GM12878 (cell line): ENCODE measurements at regions not wholly inside any gene's neighbourhood (a gene's known extent, or its start where the extent isn't known, plus 50 kb on each side); places are given as distances from the start of the nearest gene placed in this dataset.

ENCODE experiments used
- ATAC-seq: fragments of 200-7000 bp; cut with Tn5 transposase; 3 replicates; pipeline ENCODE4 v1.9.1; 2020; ENCODE audit warnings: mild to moderate bottlenecking, moderate library complexity
- BruUV-seq: library from RNA; stranded (reverse); fragments of 400-500 nt; replicated peaks from 2 replicates; lab custom pipeline; 2021; lab: Mats Ljungman, UMichigan
- CTCF ChIA-PET: fragments of 300-600 bp; sonication (Branson Sonifier 250); formaldehyde crosslinking; extraction: SDS; loops from one replicate; lab custom pipeline; 2021; ENCODE audit warnings: inconsistent platforms; lab: Yijun Ruan, JAX
- POLR2A ChIA-PET: fragments of 350-600 bp; formaldehyde crosslinking; extraction: SDS; loops from one replicate; lab custom pipeline; 2021; ENCODE audit warnings: inconsistent platforms; lab: Charles Lee
- RAD21 ChIA-PET: fragments of 300-600 bp; sonication (Branson Sonifier 250); formaldehyde crosslinking; loops from one replicate; lab custom pipeline; 2023; ENCODE audit warnings: antibody characterized with exemption; ENCODE audit not compliant: unreplicated experiment; lab: Charles Lee
- SMC1A ChIA-PET: fragments of 300-600 bp; sonication (Branson Sonifier 250); formaldehyde crosslinking; loops from one replicate; lab custom pipeline; 2023; ENCODE audit not compliant: unreplicated experiment, uncharacterized antibody; lab: Charles Lee
- DNase-seq: peaks from one replicate; pipeline ENCODE4 v3.0.0-alpha.2; 2011; ENCODE audit warnings: low read depth, low spot score
- FAIRE-seq: peaks from 3 replicates; lab custom pipeline; 2011; peaks lifted over from hg19 to GRCh38; lab: Jason Lieb, UNC
- H2AFZ ChIP-seq: 2 replicates; pipeline ENCODE4 v1.6.0; 2011; ENCODE audit warnings: low read depth, low read length, control low read depth; ENCODE audit not compliant: control insufficient read depth
- H3K27ac ChIP-seq: 2 replicates; pipeline ENCODE4 v1.5.1; 2011; ENCODE audit warnings: control low read depth; ENCODE audit not compliant: control insufficient read depth, insufficient read depth
- H3K27me3 ChIP-seq, 2 experiments: replicated peaks in 1 of 2; 2 replicates each; pipeline versions ENCODE4 v1.6.0 to v1.6.1; 2011; ENCODE audit warnings: low read length in 1 of 2; ENCODE audit not compliant: control insufficient read depth in 2 of 2, insufficient read depth in 2 of 2
- H3K36me3 ChIP-seq, 2 experiments: 2 replicates each; pipeline ENCODE4 v1.5.1; 2011; ENCODE audit warnings: low read length in 1 of 2; ENCODE audit not compliant: control insufficient read depth in 2 of 2, insufficient read depth in 2 of 2
- H3K4me1 ChIP-seq: 2 replicates; pipeline ENCODE4 v1.6.1; 2011; ENCODE audit warnings: mild to moderate bottlenecking, low read length, moderate library complexity, mixed read lengths; ENCODE audit not compliant: control insufficient read depth, insufficient read depth
- H3K4me2 ChIP-seq: 2 replicates; pipeline ENCODE4 v1.6.0; 2011; ENCODE audit warnings: control low read depth; ENCODE audit not compliant: control insufficient read depth, insufficient read depth
- H3K4me3 ChIP-seq: fragments of 200-600 bp; sonication (generic); 2 replicates; pipeline ENCODE4 v1.5.1; 2016
- H3K79me2 ChIP-seq: 2 replicates; pipeline ENCODE4 v1.6.0; 2011; ENCODE audit warnings: low read length; ENCODE audit not compliant: control insufficient read depth, insufficient read depth
- H3K9ac ChIP-seq: 2 replicates; pipeline ENCODE4 v1.8.0; 2011; ENCODE audit warnings: low read length, control low read depth, mixed read lengths; ENCODE audit not compliant: control insufficient read depth, insufficient read depth
- H3K9me3 ChIP-seq: replicated peaks from 3 replicates; pipeline ENCODE4 v1.5.1; 2011; ENCODE audit warnings: mild to moderate bottlenecking, low read length; ENCODE audit not compliant: control insufficient read depth, insufficient read depth
- H4K20me1 ChIP-seq: 2 replicates; pipeline ENCODE4 v1.6.0; 2011; ENCODE audit not compliant: control insufficient read depth, insufficient read depth
- CBX3 ChIP-seq: fragments of 200-600 bp; sonication (generic); IDR thresholded peaks from 2 replicates; pipeline ENCODE4 v1.6.1; 2016; ENCODE audit warnings: low read depth, borderline replicate concordance
- CUX1 ChIP-seq: IDR thresholded peaks from 2 replicates; pipeline ENCODE4 v1.6.1; 2012; ENCODE audit warnings: improper control_type of control experiment, low read depth, low read length; ENCODE audit not compliant: insufficient replicate concordance
- E2F8 ChIP-seq: fragments of 450-650 bp; IDR thresholded peaks from 2 replicates; pipeline ENCODE4 v1.6.1; 2018; ENCODE audit warnings: mild to moderate bottlenecking, low read depth, moderate library complexity; ENCODE audit not compliant: partially characterized antibody
- EED ChIP-seq: sonication (generic); IDR thresholded peaks from 2 replicates; pipeline ENCODE4 v1.6.1; 2016; ENCODE audit warnings: antibody characterized with exemption, low read depth
- EGR1 ChIP-seq, 2 experiments: IDR thresholded peaks; 1 replicate in 1 of 2; 2 replicates in 1 of 2; pipeline ENCODE4 v1.6.1; 2011 to 2012; ENCODE audit warnings: low read depth in 2 of 2, low read length in 2 of 2, borderline replicate concordance in 1 of 2, mild to moderate bottlenecking in 1 of 2, moderate library complexity in 1 of 2
- EP300 ChIP-seq, 2 experiments: fragments of 150-350 bp in 1 of 2; IDR thresholded peaks; 2 replicates each; pipeline ENCODE4 v1.6.1; 2011 to 2012; ENCODE audit warnings: low read depth in 2 of 2, low read length in 2 of 2, borderline replicate concordance in 1 of 2, improper control_type of control experiment in 1 of 2, inconsistent platforms in 1 of 2; ENCODE audit not compliant: control insufficient read depth in 1 of 2
- JUND ChIP-seq: IDR thresholded peaks from 2 replicates; pipeline ENCODE4 v1.6.1; 2012; ENCODE audit warnings: low read depth, mild to moderate bottlenecking, low read length, improper control_type of control experiment, moderate library complexity
- POLR2A ChIP-seq: IDR thresholded peaks from 2 replicates; pipeline ENCODE4 v1.6.1; 2011; ENCODE audit warnings: low read depth, mild to moderate bottlenecking, low read length
- TCF12 ChIP-seq: IDR thresholded peaks from 2 replicates; pipeline ENCODE4 v1.6.1; 2011; ENCODE audit warnings: low read depth, mild to moderate bottlenecking, low read length
- ZBED1 ChIP-seq: IDR thresholded peaks from 2 replicates; pipeline ENCODE4 v1.6.1; 2016; ENCODE audit warnings: borderline replicate concordance
- WGBS: methylation state at CpG from one replicate; pipeline ENCODE4 v1.1.6; 2016; ENCODE audit warnings: low lambda C conversion rate; ENCODE audit not compliant: insufficient replicate concordance, insufficient coverage; ENCODE audit errors: missing lambda C conversion rate; 5-methylcytosine and 5-hydroxymethylcytosine counted together
- in situ Hi-C: fragments of 300-500 bp; cut with MboI; formaldehyde crosslinking; loops from 9 replicates; pipeline ENCODE4 v1.14.3; 2018; ENCODE audit warnings: mixed read lengths
- intact Hi-C: fragments of 100-400 bp; cut with micrococcal nuclease; formaldehyde crosslinking; loops from one replicate; pipeline ENCODE4 v1.14.2; 2022; ENCODE audit not compliant: unreplicated experiment

GRCh38 chr3:36165509-36166290 is 214.6 kb upstream of the STAC start:
- Histone ChIP-seq H3K79me2 (no peaks in the 10 kb centered on the region), H2AFZ (no peak overlapping the region), H3K9me3 (no peaks in the 10 kb centered on the region), H4K20me1 (no peaks in the 10 kb centered on the region), H3K4me2 (no peak overlapping the region), H3K27ac (no peak overlapping the region), H3K4me1 (no peaks in the 10 kb centered on the region), H3K27me3 (no peaks in the 10 kb centered on the region), H3K9ac (no peak overlapping the region), H3K36me3 (no peaks in the 10 kb centered on the region), H3K4me3 (no peak overlapping the region)
- no peak for ATAC-seq
- ChIA-PET RAD21 (no interaction called here), SMC1A (no interaction called here), CTCF (no interaction called here), POLR2A (no interaction called here)
- intact Hi-C loops: no loop called here
- TF ChIP-seq ZBED1 (no peak), JUND (no peak), E2F8 (no peak), EGR1 (IDR thresholded peaks at IDR 0.05; ENCODE audit: borderline replicate concordance in 1 of 2, low read depth in 2 of 2, low read length in 2 of 2) (no peak), CBX3 (no peak), EP300 (IDR thresholded peaks at IDR 0.05; ENCODE audit: borderline replicate concordance in 1 of 2, control insufficient read depth in 1 of 2, low read depth in 2 of 2, low read length in 2 of 2) (no peak), POLR2A (no peak), TCF12 (no peak), CUX1 (no peak), EED (no peak)
- DNase-seq: no peak
- FAIRE-seq: no peak
- 4% methylated on average over 3 of the region's 3 CpGs for WGBS
- in situ Hi-C loops: no loop called here
- BruUV-seq: no TSS peak
